PFSK-1 (cell line): ENCODE measurements at regions not wholly inside any gene's neighbourhood (a gene's known extent, or its start where the extent isn't known, plus 50 kb on each side); places are given as distances from the start of the nearest gene placed in this dataset.

ENCODE experiments used
- FOXP2 ChIP-seq: optimal IDR thresholded peaks from 2 replicates; pipeline ENCODE3; 2011; ENCODE audit warnings: borderline replicate concordance, control low read depth, inconsistent platforms; ENCODE audit not compliant: insufficient read depth; ENCODE audit errors: extremely low read length, extremely low read depth
- POLR2AphosphoS5 ChIP-seq: IDR thresholded peaks from 2 replicates; pipeline ENCODE4 v1.6.1; 2012; ENCODE audit warnings: low read depth, mild to moderate bottlenecking, control low read depth, low read length, moderate library complexity
- REST ChIP-seq, 2 experiments: IDR thresholded peaks; 2 replicates each; pipeline versions ENCODE4 v1.6.1 to v1.8.0; 2011 to 2012; ENCODE audit warnings: low read depth in 2 of 2, low read length in 2 of 2, control low read depth in 1 of 2, inconsistent platforms in 1 of 2, mild to moderate bottlenecking in 1 of 2, moderate library complexity in 1 of 2; ENCODE audit not compliant: insufficient read depth in 1 of 2
- SIN3A ChIP-seq: IDR thresholded peaks from 2 replicates; pipeline ENCODE4 v1.6.1; 2012; ENCODE audit warnings: mild to moderate bottlenecking, low read length, moderate library complexity, borderline replicate concordance; ENCODE audit not compliant: insufficient read depth
- TAF1 ChIP-seq: IDR thresholded peaks from 2 replicates; pipeline ENCODE4 v1.6.1; 2012; ENCODE audit warnings: low read length, control low read depth, borderline replicate concordance; ENCODE audit not compliant: insufficient read depth

- no peak for TF ChIP-seq POLR2AphosphoS5
These were observed 398.5 kb downstream of the LRIG3 start for GRCh38 chr12:58521796-58522195.

GRCh38 chr12:58523360-58523759 lies 396.9 kb downstream of the LRIG3 start:
- TF ChIP-seq TAF1, result no peak
- no peak for TF ChIP-seq SIN3A

GRCh38 chr12:58528271-58528670 lies 392.0 kb downstream of the LRIG3 start:
- no peak for TF ChIP-seq REST (IDR thresholded peaks at IDR 0.05; ENCODE audit: insufficient read depth in 1 of 2, low read depth in 2 of 2, low read length in 2 of 2)
- TF ChIP-seq TAF1, result no peak

- no peak for TF ChIP-seq FOXP2
- no peak for TF ChIP-seq SIN3A
- TF ChIP-seq REST (IDR thresholded peaks at IDR 0.05; ENCODE audit: insufficient read depth in 1 of 2, low read depth in 2 of 2, low read length in 2 of 2), result no peak
These were observed 391.1 kb downstream of the LRIG3 start for GRCh38 chr12:58529114-58529665.

GRCh38 chr12:58529897-58530741 lies 390.2 kb downstream of the LRIG3 start:
- no peak for TF ChIP-seq POLR2AphosphoS5
- no peak for TF ChIP-seq FOXP2
- no peak for TF ChIP-seq TAF1
- no peak for TF ChIP-seq REST (IDR thresholded peaks at IDR 0.05; ENCODE audit: insufficient read depth in 1 of 2, low read depth in 2 of 2, low read length in 2 of 2)
- TF ChIP-seq SIN3A, result no peak

GRCh38 chr12:58530742-58531062 lies 389.6 kb downstream of the LRIG3 start:
- TF ChIP-seq REST (IDR thresholded peaks at IDR 0.05; ENCODE audit: insufficient read depth in 1 of 2, low read depth in 2 of 2, low read length in 2 of 2) (no peak), FOXP2 (no peak), POLR2AphosphoS5 (no peak), TAF1 (no peak), SIN3A (no peak)
